WTC11 (cell line): ENCODE measurements at regions not wholly inside any gene's neighbourhood (a gene's known extent, or its start where the extent isn't known, plus 50 kb on each side); places are given as distances from the start of the nearest gene placed in this dataset.

Source experiments
- ATAC-seq: fragments of 200-7000 bp; cut with Tn5 transposase; 2 replicates; pipeline ENCODE4 v1.10.0; 2021; ENCODE audit warnings: mild to moderate bottlenecking, moderate library complexity
- CTCF ChIA-PET: fragments of 300-600 bp; sonication (Branson Sonifier 250); formaldehyde crosslinking; loops from one replicate; lab custom pipeline; 2021; ENCODE audit warnings: antibody characterized with exemption; lab: Charles Lee
- POLR2A ChIA-PET: fragments of 350-600 bp; sonication (Branson Sonifier 250); formaldehyde crosslinking; loops from one replicate; lab custom pipeline; 2021; ENCODE audit warnings: antibody characterized with exemption; lab: Charles Lee
- DNase-seq: peaks from one replicate; pipeline ENCODE4 v3.0.0; 2021; ENCODE audit warnings: low spot score
- H3K27ac Mint-ChIP-seq: 2 replicates; pipeline ENCODE4 v1.8.0; 2021; ENCODE audit warnings: mixed read lengths
- H3K27me3 Mint-ChIP-seq: 2 replicates; pipeline ENCODE4 v1.8.0; 2021; ENCODE audit warnings: low read depth, mild to moderate bottlenecking, moderate library complexity, mixed read lengths
- H3K36me3 Mint-ChIP-seq: 2 replicates; pipeline ENCODE4 v1.8.0; 2021; ENCODE audit warnings: mixed read lengths
- H3K4me1 Mint-ChIP-seq: 2 replicates; pipeline ENCODE4 v1.8.0; 2022; ENCODE audit warnings: mixed read lengths
- H3K4me3 Mint-ChIP-seq: 2 replicates; pipeline ENCODE4 v1.8.0; 2021; ENCODE audit warnings: mild to moderate bottlenecking, moderate library complexity, mixed read lengths
- H3K9me3 Mint-ChIP-seq: 2 replicates; pipeline ENCODE4 v1.8.0; 2021; ENCODE audit warnings: mixed read lengths
- ELF4 ChIP-seq: sonication (generic); formaldehyde crosslinking; IDR thresholded peaks from 2 replicates; pipeline ENCODE4 v1.8.1; 2022; ENCODE audit warnings: low read depth, mild to moderate bottlenecking, moderate library complexity, missing genetic modification reagents
- GTF2I ChIP-seq: fragments of 250-450 bp; sonication (Bioruptor Pico); conservative IDR thresholded peaks from 2 replicates; pipeline ENCODE4 v1.4.0; 2021; ENCODE audit warnings: mild to moderate bottlenecking
- MXD4 ChIP-seq: fragments of 250-450 bp; sonication (Bioruptor Pico); IDR thresholded peaks from 2 replicates; pipeline ENCODE4 v1.8.0; 2021; ENCODE audit warnings: mild to moderate bottlenecking, moderate library complexity, borderline replicate concordance
- NR3C1 ChIP-seq: sonication (generic); formaldehyde crosslinking; conservative IDR thresholded peaks from 2 replicates; pipeline ENCODE4 v1.8.1; 2023; ENCODE audit warnings: low read depth, mild to moderate bottlenecking, missing genetic modification reagents
- RELA ChIP-seq: sonication (generic); formaldehyde crosslinking; IDR thresholded peaks from 2 replicates; pipeline ENCODE4 v1.8.1; 2022; ENCODE audit warnings: missing genetic modification reagents, mild to moderate bottlenecking, borderline replicate concordance
- SMAD4 ChIP-seq: sonication (generic); formaldehyde crosslinking; IDR thresholded peaks from 2 replicates; pipeline ENCODE4 v1.8.0; 2022; ENCODE audit warnings: mild to moderate bottlenecking, missing genetic modification reagents
- SOX15 ChIP-seq: fragments of 250-450 bp; sonication (Bioruptor Pico); IDR thresholded peaks from 2 replicates; pipeline ENCODE4 v1.9.0; 2021; ENCODE audit warnings: mild to moderate bottlenecking
- TCF7 ChIP-seq: sonication (generic); formaldehyde crosslinking; IDR thresholded peaks from 2 replicates; pipeline ENCODE4 v1.8.0; 2022; ENCODE audit warnings: mild to moderate bottlenecking, low read depth, missing genetic modification reagents, moderate library complexity
- ZNF138 ChIP-seq: sonication (generic); formaldehyde crosslinking; conservative IDR thresholded peaks from 2 replicates; pipeline ENCODE4 v1.8.1; 2022; ENCODE audit warnings: mild to moderate bottlenecking, moderate library complexity, missing genetic modification reagents
- ZNF219 ChIP-seq: sonication (generic); formaldehyde crosslinking; IDR thresholded peaks from 2 replicates; pipeline ENCODE4 v1.8.0; 2023; ENCODE audit warnings: missing genetic modification reagents, mild to moderate bottlenecking, borderline replicate concordance
- ZNF232 ChIP-seq: sonication (generic); formaldehyde crosslinking; IDR thresholded peaks from 2 replicates; pipeline ENCODE4 v1.8.0; 2022; ENCODE audit warnings: mild to moderate bottlenecking, missing genetic modification reagents
- ZNF396 ChIP-seq: fragments of 250-450 bp; sonication (Bioruptor Pico); IDR thresholded peaks from 2 replicates; pipeline ENCODE4 v1.8.0; 2021; ENCODE audit warnings: mild to moderate bottlenecking, moderate library complexity, borderline replicate concordance
- TF ChIP-seq, protein P1 (sequence below): sonication (generic); formaldehyde crosslinking; conservative IDR thresholded peaks from 2 replicates; pipeline ENCODE4 v1.8.1; 2022; ENCODE audit warnings: mild to moderate bottlenecking, missing genetic modification reagents
- TF ChIP-seq, protein P2 (sequence below): sonication (generic); formaldehyde crosslinking; IDR thresholded peaks from 2 replicates; pipeline ENCODE4 v1.8.0; 2022; ENCODE audit warnings: mild to moderate bottlenecking, missing genetic modification reagents
- TF ChIP-seq, protein P3 (sequence below): sonication (generic); formaldehyde crosslinking; IDR thresholded peaks from 2 replicates; pipeline ENCODE4 v1.8.1; 2022; ENCODE audit warnings: mild to moderate bottlenecking, missing genetic modification reagents, moderate library complexity, borderline replicate concordance
- TF ChIP-seq, protein P4 (sequence below): sonication (generic); formaldehyde crosslinking; IDR thresholded peaks from 2 replicates; pipeline ENCODE4 v1.8.0; 2022; ENCODE audit warnings: mild to moderate bottlenecking, missing genetic modification reagents
- TF ChIP-seq, protein P5 (sequence below): sonication (generic); formaldehyde crosslinking; IDR thresholded peaks from 2 replicates; pipeline ENCODE4 v1.8.1; 2023; ENCODE audit warnings: mild to moderate bottlenecking, missing genetic modification reagents, borderline replicate concordance
- TF ChIP-seq, protein P6 (sequence below): sonication (generic); formaldehyde crosslinking; IDR thresholded peaks from 2 replicates; pipeline ENCODE4 v1.8.1; 2023; ENCODE audit warnings: mild to moderate bottlenecking, moderate library complexity, missing genetic modification reagents
- TF ChIP-seq, protein P7 (sequence below): fragments of 250-450 bp; sonication (Bioruptor Pico); IDR thresholded peaks from 2 replicates; pipeline ENCODE4 v1.9.0; 2021; ENCODE audit warnings: moderate library complexity, mild to moderate bottlenecking, inconsistent platforms, borderline replicate concordance
- TF ChIP-seq, protein P8 (sequence below): fragments of 250-450 bp; sonication (Bioruptor Pico); conservative IDR thresholded peaks from 2 replicates; pipeline ENCODE4 v1.9.0; 2021; ENCODE audit warnings: mild to moderate bottlenecking

DNA sequence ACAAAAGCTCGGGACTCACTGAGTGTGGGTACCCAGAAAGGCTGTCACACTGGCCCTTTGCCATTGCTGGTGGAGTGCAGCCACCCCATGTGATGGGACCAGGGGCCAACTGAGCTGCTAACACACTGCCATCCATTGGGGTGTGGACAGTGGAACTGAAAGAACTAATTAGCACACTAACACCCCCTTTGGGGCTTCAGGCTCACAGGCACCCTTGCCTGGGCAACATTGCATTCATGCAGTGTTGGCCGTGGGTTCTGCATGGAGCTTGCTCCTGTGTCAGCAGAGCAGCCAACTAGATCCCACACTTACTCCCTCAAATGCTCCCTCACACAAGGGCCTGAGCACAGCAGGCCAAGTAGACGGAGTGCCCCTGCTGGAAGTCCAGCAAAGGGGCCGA lies 476.0 kb upstream of the ASIC2 start:
- CTCF ChIA-PET: interaction anchor here (2.1 kb wide), 1 partner anchor 18 kb away, joined by 5 read pairs; no protein-coding TSS in a partner anchor
- no peaks in the 10 kb centered on the region for H3K4me1 Mint-ChIP-seq
- POLR2A ChIA-PET: no interaction called here

DNA sequence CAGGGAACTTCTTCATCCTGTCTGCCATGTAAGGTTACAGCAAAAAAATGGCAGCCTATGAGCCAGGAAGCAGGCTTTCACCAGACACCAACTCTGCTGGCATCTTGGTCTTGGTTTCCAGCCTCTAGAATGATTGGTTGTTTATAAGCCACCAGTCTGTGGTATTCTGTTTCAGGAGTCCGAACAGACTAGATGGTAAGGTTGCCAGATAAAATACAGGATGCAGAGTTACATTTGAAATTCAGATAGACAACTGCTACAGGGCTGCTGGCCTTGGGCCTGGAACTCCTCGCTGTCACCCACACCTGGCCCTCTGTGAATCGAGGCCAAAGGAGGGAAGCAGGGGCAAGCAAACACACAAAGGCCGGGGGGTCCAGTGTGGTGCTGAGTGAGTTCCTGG lies 478.8 kb upstream of the CCL2 start:
- ATAC-seq (no peak), DNase-seq (no peak)
- Mint-ChIP-seq H3K9me3 (peaks cover 4% of the 10 kb centered on the region; the same call in 1 of the 2 replicates), H3K36me3 (no peaks in the 10 kb centered on the region), H3K27ac (no peak overlapping the region), H3K4me1 (peaks cover 5% of the 10 kb centered on the region; the same call in 1 of the 2 replicates), H3K27me3 (no peaks in the 10 kb centered on the region; the same call in 1 of the 2 replicates), H3K4me3 (no peak overlapping the region)
- ChIA-PET POLR2A (interaction anchor here (0.6 kb wide), 1 partner anchor 18 kb away, joined by 6 read pairs; no protein-coding TSS in a partner anchor), CTCF (interaction anchor here (1.1 to 1.6 kb wide), 4 partner anchors 8 to 370 kb away, joined by 3 to 4 read pairs (median 4); no protein-coding TSS in a partner anchor)
- TF ChIP-seq, protein P1, sequence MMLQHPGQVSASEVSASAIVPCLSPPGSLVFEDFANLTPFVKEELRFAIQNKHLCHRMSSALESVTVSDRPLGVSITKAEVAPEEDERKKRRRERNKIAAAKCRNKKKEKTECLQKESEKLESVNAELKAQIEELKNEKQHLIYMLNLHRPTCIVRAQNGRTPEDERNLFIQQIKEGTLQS: no peak
- TF ChIP-seq ZNF396: no peak
- TF ChIP-seq, protein P2, sequence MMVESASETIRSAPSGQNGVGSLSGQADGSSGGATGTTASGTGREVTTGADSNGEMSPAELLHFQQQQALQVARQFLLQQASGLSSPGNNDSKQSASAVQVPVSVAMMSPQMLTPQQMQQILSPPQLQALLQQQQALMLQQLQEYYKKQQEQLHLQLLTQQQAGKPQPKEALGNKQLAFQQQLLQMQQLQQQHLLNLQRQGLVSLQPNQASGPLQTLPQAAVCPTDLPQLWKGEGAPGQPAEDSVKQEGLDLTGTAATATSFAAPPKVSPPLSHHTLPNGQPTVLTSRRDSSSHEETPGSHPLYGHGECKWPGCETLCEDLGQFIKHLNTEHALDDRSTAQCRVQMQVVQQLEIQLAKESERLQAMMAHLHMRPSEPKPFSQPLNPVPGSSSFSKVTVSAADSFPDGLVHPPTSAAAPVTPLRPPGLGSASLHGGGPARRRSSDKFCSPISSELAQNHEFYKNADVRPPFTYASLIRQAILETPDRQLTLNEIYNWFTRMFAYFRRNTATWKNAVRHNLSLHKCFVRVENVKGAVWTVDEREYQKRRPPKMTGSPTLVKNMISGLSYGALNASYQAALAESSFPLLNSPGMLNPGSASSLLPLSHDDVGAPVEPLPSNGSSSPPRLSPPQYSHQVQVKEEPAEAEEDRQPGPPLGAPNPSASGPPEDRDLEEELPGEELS (CRISPR knock-in tag): no peak
- TF ChIP-seq, protein P3, sequence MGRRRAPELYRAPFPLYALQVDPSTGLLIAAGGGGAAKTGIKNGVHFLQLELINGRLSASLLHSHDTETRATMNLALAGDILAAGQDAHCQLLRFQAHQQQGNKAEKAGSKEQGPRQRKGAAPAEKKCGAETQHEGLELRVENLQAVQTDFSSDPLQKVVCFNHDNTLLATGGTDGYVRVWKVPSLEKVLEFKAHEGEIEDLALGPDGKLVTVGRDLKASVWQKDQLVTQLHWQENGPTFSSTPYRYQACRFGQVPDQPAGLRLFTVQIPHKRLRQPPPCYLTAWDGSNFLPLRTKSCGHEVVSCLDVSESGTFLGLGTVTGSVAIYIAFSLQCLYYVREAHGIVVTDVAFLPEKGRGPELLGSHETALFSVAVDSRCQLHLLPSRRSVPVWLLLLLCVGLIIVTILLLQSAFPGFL: no peak
- no peak for TF ChIP-seq TCF7 (CRISPR knock-in tag)
- TF ChIP-seq ZNF232 (CRISPR knock-in tag): no peak
- TF ChIP-seq SOX15: no peak
- TF ChIP-seq GTF2I (CRISPR knock-in tag): no peak
- TF ChIP-seq ZNF138 (CRISPR knock-in tag): no peak

More for the DNA sequence above, 476.0 kb upstream of the ASIC2 start:
- H3K36me3 Mint-ChIP-seq: no peaks in the 10 kb centered on the region
- peaks cover under 1% of the 10 kb centered on the region; the same call in 1 of the 2 replicates for H3K9me3 Mint-ChIP-seq
- ATAC-seq (no peak), DNase-seq (no peak)
- H3K4me3 Mint-ChIP-seq: no peak overlapping the region
- H3K27me3 Mint-ChIP-seq: peaks cover 2% of the 10 kb centered on the region; the same call in 1 of the 2 replicates
- TF ChIP-seq, protein P4, sequence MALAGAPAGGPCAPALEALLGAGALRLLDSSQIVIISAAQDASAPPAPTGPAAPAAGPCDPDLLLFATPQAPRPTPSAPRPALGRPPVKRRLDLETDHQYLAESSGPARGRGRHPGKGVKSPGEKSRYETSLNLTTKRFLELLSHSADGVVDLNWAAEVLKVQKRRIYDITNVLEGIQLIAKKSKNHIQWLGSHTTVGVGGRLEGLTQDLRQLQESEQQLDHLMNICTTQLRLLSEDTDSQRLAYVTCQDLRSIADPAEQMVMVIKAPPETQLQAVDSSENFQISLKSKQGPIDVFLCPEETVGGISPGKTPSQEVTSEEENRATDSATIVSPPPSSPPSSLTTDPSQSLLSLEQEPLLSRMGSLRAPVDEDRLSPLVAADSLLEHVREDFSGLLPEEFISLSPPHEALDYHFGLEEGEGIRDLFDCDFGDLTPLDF (CRISPR knock-in tag): no peak
- TF ChIP-seq ELF4 (CRISPR knock-in tag) (no peak), SOX15 (no peak), ZNF219 (CRISPR knock-in tag) (no peak), MXD4 (CRISPR knock-in tag) (no peak), NR3C1 (no peak), SMAD4 (CRISPR knock-in tag) (no peak), RELA (CRISPR knock-in tag) (no peak)
- TF ChIP-seq, protein P5, sequence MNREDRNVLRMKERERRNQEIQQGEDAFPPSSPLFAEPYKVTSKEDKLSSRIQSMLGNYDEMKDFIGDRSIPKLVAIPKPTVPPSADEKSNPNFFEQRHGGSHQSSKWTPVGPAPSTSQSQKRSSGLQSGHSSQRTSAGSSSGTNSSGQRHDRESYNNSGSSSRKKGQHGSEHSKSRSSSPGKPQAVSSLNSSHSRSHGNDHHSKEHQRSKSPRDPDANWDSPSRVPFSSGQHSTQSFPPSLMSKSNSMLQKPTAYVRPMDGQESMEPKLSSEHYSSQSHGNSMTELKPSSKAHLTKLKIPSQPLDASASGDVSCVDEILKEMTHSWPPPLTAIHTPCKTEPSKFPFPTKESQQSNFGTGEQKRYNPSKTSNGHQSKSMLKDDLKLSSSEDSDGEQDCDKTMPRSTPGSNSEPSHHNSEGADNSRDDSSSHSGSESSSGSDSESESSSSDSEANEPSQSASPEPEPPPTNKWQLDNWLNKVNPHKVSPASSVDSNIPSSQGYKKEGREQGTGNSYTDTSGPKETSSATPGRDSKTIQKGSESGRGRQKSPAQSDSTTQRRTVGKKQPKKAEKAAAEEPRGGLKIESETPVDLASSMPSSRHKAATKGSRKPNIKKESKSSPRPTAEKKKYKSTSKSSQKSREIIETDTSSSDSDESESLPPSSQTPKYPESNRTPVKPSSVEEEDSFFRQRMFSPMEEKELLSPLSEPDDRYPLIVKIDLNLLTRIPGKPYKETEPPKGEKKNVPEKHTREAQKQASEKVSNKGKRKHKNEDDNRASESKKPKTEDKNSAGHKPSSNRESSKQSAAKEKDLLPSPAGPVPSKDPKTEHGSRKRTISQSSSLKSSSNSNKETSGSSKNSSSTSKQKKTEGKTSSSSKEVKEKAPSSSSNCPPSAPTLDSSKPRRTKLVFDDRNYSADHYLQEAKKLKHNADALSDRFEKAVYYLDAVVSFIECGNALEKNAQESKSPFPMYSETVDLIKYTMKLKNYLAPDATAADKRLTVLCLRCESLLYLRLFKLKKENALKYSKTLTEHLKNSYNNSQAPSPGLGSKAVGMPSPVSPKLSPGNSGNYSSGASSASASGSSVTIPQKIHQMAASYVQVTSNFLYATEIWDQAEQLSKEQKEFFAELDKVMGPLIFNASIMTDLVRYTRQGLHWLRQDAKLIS (CRISPR knock-in tag): no peak
- TF ChIP-seq, protein P6, sequence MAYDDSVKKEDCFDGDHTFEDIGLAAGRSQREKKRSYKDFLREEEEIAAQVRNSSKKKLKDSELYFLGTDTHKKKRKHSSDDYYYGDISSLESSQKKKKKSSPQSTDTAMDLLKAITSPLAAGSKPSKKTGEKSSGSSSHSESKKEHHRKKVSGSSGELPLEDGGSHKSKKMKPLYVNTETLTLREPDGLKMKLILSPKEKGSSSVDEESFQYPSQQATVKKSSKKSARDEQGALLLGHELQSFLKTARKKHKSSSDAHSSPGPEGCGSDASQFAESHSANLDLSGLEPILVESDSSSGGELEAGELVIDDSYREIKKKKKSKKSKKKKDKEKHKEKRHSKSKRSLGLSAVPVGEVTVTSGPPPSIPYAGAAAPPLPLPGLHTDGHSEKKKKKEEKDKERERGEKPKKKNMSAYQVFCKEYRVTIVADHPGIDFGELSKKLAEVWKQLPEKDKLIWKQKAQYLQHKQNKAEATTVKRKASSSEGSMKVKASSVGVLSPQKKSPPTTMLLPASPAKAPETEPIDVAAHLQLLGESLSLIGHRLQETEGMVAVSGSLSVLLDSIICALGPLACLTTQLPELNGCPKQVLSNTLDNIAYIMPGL (CRISPR knock-in tag): no peak
- TF ChIP-seq, protein P7, sequence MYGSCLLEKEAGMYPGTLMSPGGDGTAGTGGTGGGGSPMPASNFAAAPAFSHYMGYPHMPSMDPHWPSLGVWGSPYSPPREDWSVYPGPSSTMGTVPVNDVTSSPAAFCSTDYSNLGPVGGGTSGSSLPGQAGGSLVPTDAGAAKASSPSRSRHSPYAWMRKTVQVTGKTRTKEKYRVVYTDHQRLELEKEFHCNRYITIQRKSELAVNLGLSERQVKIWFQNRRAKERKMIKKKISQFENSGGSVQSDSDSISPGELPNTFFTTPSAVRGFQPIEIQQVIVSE (CRISPR knock-in tag): no peak
- TF ChIP-seq, protein P8, sequence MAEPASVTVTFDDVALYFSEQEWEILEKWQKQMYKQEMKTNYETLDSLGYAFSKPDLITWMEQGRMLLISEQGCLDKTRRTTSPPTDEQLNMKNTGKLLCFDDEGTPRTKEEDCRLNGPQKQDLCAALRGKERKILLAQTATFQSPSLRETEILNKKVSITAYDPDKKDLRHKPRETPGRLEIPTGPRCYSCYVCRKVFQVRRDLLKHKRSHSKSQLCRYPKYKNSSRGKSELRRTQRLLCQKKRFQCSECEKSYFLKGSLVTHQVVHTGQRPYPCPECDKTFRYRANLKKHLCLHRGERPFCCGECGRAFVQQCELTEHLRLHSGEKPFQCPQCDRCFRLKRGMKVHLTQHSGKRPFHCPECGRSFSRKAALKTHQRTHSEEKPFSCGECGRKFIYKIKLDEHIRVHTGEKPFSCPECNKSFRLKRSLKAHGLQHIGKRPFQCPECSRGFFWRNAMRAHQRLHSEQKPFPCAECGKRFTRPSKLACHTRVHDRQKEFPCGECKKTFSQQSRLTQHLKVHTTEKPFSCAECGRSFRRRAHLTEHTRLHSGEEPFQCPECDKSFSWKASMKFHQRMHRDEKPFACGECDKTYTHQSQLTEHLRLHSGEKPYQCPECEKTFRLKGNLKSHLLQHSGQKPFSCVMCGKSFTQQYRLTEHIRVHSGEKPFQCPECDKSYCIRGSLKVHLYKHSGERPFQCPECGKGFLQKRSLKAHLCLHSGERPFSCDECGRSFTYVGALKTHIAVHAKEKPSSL (CRISPR knock-in tag): no peak
- H3K27ac Mint-ChIP-seq: no peak overlapping the region
